ENCODE measurements at regions not wholly inside any gene's neighbourhood (a gene's known extent, or its start where the extent isn't known, plus 50 kb on each side); places are given as distances from the start of the nearest gene placed in this dataset.

- Histone ChIP-seq H3K4me1 (no peaks in the 10 kb centered on the region), H3K36me3 (no peaks in the 10 kb centered on the region), H3K4me3 (no peak overlapping the region), H3K9me3 (no peaks in the 10 kb centered on the region), H3K27ac (no peak overlapping the region), H3K27me3 (no peaks in the 10 kb centered on the region)
- DNase-seq (ENCODE audit: low spot score): no peak
- no peak for TF ChIP-seq CTCF (IDR thresholded peaks at IDR 0.05)
Observed at GRCh38 chr7:10075866-10076265, 897.8 kb upstream of the PHF14 start.

GRCh38 chr7:10076660-10077300 is 896.9 kb upstream of the PHF14 start:
- no peak for DNase-seq (ENCODE audit: low spot score)

DNA sequence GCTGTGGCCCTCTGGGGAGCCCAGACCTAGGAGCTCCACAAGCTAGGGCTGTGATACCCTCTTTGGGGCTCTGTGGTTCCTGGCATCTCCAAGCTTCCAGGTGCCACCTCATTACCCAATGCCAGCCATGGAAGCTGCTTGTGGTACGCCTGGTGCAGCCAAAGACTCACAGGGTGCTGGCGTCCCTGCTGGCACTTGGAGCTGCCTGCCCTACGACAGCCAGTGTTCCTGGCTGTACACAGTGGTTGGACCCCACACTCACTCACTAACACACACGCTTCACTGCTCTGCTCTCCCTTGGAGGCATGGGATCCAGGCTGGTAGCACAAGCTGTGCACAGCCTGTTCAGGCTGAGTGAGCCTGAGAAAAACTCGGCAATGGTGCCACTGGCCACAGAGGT is 894.1 kb upstream of the PHF14 start:
- no peak for TF ChIP-seq CTCF (IDR thresholded peaks at IDR 0.05)
- Histone ChIP-seq H3K4me1 (no peaks in the 10 kb centered on the region), H3K9me3 (no peaks in the 10 kb centered on the region), H3K36me3 (no peaks in the 10 kb centered on the region), H3K27ac (no peak overlapping the region), H3K4me3 (no peak overlapping the region), H3K27me3 (no peaks in the 10 kb centered on the region)
- DNase-seq (ENCODE audit: low spot score): no peak

More at GRCh38 chr7:10076660-10077300, 896.9 kb upstream of the PHF14 start:
- Histone ChIP-seq H3K9me3 (no peaks in the 10 kb centered on the region), H3K27me3 (no peaks in the 10 kb centered on the region), H3K4me3 (no peak overlapping the region), H3K36me3 (no peaks in the 10 kb centered on the region), H3K4me1 (no peaks in the 10 kb centered on the region), H3K27ac (no peak overlapping the region)
- no peak for TF ChIP-seq CTCF (IDR thresholded peaks at IDR 0.05)

DNA sequence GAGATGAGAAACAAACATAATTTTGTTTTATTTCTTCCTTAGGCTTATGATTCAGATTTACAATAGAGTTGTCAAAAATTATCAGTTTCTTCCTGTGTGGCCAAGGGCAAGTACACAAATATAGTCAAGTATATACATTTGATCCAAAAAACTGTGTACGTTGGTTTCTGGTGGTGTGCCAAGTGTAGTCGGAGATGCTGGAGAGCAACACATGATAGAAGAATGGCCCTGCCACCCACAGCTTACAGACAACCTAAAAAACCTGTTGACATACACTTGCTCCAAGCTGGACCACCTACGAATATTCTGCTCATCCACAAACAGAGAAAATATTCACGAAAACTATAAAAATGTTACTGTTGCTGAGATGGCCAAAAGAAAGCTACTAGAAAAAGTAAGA is 890.8 kb upstream of the PHF14 start:
- TF ChIP-seq CTCF (IDR thresholded peaks at IDR 0.05): no peak
- no peak for DNase-seq (ENCODE audit: low spot score)
- Histone ChIP-seq H3K27me3 (no peaks in the 10 kb centered on the region), H3K4me1 (no peaks in the 10 kb centered on the region), H3K9me3 (no peaks in the 10 kb centered on the region), H3K36me3 (no peaks in the 10 kb centered on the region), H3K4me3 (no peak overlapping the region), H3K27ac (no peak overlapping the region)

- Histone ChIP-seq H3K4me1 (no peaks in the 10 kb centered on the region), H3K9me3 (no peaks in the 10 kb centered on the region), H3K36me3 (no peaks in the 10 kb centered on the region), H3K4me3 (no peak overlapping the region), H3K27ac (no peak overlapping the region), H3K27me3 (no peaks in the 10 kb centered on the region)
- no peak for DNase-seq (ENCODE audit: low spot score)
- no peak for TF ChIP-seq CTCF (IDR thresholded peaks at IDR 0.05)
Observed at GRCh38 chr7:10083766-10084165, 889.9 kb upstream of the PHF14 start.

GRCh38 chr7:10085231-10085630 is 888.4 kb upstream of the PHF14 start:
- Histone ChIP-seq H3K4me1 (no peaks in the 10 kb centered on the region), H3K27me3 (no peaks in the 10 kb centered on the region), H3K36me3 (no peaks in the 10 kb centered on the region), H3K27ac (no peak overlapping the region), H3K4me3 (no peak overlapping the region), H3K9me3 (no peaks in the 10 kb centered on the region)
- DNase-seq (ENCODE audit: low spot score): no peak
- no peak for TF ChIP-seq CTCF (IDR thresholded peaks at IDR 0.05)

Measured in right atrium auricular region (tissue), 2 donors.